GM19324 (cell line): ENCODE measurements at regions not wholly inside any gene's neighbourhood (a gene's known extent, or its start where the extent isn't known, plus 50 kb on each side); places are given as distances from the start of the nearest gene placed in this dataset.

Source experiments
- ATAC-seq: cut with Tn5 transposase; IDR thresholded peaks from one replicate; pipeline ENCODE4 v1.9.1; 2021; ENCODE audit warnings: mild to moderate bottlenecking, moderate library complexity; ENCODE audit not compliant: unreplicated experiment, low FRiP score

DNA sequence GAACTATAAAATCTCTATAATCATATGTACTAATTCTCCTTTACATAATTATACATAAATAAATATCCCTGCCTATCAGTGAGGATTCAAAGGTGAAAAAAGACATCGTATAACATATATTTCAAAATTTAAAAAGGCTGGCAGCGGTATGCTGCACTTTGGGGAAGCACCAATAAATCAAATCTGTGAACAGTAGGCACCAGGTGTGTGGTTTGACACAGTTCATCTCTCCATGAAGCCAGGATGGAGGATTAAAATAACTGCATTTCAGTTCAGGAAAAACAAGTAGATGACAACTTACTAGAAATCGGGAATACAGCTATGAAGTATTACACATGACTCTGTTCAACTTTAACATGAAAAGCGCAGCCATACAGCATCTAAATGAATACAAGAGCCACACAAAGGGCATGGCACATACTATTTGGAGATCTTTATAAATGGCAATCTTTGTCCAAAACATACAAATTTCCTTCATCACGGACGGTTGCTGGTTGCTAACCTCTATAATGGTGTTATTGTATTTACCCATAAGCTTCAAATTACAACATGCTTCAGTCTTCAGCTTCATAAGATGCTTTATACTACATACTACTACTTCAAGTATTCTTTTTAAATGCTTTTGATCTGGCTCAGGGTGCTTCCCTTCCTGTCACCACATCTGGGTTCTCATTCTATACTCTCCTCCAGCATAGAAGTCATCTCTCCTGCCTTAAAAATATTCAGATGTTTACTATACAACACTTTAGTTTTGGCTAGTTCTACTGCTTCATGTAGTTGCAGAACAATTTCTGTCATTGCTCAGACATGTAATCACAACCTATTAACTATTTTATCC lies 128.7 kb downstream of the KLF12 start:
- no peak for ATAC-seq

DNA sequence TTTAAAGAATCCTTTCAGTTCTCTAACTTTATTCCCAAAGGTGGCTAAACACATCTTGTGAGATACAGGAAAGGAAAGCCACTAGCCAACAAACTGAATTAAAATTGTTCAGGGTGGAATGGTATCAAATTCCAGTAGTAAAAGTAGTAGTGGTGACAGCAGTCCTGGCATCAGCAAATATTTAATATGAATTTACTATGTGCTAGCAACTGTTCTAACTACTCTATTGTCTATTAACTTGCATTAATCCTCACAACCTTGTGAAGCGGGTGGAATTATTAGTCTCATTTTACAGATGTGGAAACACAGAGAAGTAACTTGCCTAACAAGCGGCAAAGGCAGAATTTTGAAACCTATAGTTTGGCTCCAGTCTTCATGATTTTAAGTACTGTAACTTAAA lies 130.1 kb downstream of the KLF12 start:
- no peak for ATAC-seq

DNA sequence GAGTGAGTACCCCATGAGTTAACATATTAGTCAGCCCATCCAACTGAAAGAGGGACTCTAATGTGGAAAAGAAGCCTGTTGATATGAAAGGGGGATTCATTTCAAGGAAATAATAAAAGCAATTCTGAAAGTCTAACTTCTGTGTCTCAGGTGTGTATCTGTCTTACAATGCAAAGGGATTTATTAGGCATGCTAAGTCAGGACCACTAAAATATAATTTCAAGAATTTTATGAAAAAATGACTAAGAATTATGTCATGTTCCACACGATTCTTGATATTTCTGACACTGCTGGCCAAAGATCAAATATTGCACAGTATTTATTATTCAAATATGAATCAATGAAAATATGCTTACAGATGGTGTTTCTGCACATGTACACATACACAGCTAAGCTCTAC lies 130.8 kb downstream of the KLF12 start:
- ATAC-seq = no peak

DNA sequence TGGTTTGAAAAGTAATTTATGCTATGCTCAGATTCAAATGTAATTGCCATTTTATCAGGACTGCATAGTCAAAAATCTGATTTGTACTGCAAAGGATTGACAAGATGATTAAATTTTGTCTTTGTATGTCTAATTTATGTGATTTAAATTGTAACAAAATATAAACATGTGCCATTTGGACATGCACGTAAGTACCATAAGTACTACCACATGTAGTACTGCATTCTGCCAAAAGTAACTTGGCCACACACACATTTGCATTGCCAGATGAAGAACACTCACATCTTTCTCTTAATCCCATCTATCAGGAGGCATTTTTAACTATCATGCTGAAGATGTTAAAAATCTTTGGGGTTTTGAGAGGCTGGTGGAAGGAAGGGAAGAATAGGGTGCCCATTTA lies 133.3 kb downstream of the KLF12 start:
- ATAC-seq = no peak

DNA sequence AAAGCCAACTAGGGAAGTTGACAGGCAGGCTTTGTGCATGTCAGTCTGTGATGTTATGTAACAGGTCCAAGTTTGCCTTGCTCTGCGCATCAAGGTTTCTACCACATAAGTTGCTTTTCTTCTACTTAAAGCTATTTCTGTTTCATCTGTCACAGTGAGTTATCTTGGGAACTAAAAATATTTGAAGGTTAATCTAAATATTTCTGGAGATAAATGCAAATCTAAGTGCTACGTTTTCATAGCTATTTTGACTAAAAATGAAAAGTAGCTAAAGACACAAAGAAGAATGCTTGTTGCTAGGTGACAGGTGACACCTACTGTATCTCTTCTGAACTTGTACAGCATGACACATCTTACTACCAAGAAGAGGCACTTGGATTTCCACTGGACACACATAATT lies 135.6 kb downstream of the KLF12 start:
- peak; percentile 62 for ATAC-seq

DNA sequence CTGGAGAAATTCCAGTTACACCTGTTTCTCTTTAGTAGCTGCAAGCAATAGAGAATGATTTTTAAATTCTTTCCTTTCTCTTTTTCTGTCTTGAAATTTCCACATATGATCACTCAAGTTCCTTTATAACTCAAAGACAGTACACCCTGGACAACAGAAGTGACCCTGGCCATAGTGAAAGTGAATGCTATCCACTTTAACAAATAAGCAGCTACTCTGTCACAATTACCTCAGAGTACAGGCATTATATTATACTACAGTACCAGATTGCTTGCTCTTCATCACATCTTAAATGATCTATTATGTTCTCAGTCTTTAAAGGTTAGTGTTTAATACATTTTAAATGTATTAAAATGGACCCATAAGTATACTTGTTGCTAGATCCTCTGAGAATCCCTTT lies 136.2 kb downstream of the KLF12 start:
- no peak for ATAC-seq

DNA sequence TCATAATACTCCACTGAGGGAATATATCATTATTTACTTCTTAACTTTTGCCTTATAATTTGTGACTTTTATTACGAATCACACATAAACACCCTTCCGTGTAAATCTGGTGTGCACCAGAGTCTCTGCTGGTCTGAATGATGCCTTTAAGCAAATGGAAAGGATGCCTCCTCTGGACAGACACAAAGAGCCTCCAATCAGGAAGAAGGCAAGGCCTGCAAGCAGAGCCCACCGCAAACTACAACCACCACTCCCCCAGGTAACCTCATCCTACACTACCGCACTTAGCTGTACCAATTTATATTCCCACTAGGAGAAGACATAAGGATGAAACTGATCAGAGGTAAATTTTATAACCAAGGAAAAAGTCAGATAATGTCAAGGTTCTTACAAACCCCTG lies 137.6 kb downstream of the KLF12 start:
- no peak for ATAC-seq

DNA sequence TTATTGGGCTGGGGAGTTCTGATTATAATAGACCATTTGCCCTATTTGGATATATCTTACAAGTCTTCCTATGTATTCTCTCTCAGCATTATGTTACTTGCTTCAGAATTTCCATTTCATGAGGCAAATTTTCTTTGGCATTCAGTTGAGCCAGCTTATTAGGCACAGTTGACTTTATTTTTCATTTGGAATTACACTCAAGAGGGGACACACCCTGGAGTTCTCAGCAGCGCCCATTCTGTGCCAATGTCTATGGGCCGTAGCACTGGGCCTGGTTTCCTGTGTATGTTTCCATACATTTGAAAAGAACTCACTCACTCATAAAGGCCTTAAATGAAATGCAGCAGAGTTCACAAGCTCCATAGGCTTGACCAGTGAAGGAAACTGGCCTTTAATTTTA lies 138.5 kb downstream of the KLF12 start:
- no peak for ATAC-seq

DNA sequence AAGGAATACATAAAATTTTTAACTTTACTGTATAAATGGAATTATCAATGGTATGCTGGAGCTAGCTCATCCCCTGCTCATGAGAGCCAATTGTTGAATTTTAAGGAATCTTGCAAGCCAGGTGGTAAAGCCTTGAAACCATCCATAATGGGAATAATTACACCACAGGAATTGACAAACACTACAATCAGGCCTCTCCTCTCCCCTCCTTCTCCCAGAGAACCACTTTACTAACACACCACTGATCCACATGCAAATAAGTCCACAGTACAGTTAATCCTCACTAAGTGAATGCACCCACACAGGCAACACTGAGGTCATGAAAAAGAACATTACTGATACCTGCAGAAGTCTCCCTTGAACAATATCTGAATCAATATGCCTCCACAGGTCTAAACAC lies 140.5 kb downstream of the KLF12 start:
- ATAC-seq = no peak

DNA sequence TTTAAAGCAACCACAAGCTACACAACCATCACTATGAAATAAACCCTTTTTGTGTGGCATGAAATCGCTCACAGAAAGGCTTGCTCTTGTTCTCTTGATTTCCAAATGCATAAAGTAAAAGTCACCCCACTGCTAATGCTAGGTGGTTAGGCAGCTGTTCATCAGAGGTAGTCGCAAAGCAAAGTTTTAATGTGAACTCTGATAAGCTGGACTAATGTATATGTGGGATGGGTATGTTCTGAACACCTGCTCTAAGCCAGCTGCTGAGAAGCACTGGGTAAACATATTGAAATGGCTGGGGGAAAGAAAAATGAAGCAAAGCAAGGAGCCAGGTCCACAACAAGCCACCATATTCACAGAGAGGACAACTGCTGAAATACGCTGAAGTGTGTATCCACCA lies 142.3 kb downstream of the KLF12 start:
- ATAC-seq = peak; percentile 39

DNA sequence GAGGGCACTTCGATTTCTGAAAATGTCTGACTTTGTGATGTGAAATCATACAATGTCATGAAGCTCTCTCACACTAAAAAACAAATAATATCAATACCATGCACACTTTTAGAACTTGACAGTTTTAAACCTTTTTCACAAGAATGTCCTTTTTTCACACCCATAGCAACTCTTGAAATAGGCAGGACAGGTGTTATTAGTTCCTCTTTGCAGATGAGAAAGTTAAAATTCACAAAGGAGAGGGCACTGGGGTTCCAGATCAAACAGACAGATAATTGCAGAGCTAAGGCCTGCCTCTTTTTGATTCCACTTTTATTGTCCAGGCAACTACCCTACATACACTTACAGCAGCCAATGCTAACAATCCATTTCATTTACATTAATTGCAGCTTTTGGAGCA lies 142.8 kb downstream of the KLF12 start:
- peak; percentile 52 for ATAC-seq

DNA sequence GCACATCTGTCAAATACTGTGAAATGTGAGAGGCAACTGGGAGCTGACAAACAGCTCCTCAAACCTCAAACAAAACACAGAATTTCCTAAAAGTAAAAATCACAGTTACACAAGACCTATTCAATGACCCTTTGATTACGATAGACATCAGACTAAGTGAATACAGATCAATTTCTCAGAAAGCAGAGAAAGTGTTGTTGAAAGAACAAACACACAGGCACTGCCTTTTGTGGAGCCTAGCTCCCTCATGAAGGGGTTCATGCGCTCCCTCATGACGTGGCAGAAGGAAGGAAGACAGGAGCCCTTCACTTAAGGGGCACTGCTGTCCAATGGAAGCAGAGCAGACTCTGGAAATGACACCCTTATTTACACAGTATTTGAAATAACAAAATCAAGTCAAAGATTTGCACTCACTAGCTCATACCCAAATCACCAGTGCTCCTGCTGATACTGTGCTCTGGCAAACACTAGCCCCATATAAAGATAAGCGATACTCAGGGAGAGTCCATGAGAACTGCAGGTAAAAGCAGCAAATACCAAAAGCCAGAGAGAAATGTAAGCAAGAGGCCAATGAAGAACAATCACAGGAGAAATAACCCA lies 144.9 kb downstream of the KLF12 start:
- no peak for ATAC-seq

DNA sequence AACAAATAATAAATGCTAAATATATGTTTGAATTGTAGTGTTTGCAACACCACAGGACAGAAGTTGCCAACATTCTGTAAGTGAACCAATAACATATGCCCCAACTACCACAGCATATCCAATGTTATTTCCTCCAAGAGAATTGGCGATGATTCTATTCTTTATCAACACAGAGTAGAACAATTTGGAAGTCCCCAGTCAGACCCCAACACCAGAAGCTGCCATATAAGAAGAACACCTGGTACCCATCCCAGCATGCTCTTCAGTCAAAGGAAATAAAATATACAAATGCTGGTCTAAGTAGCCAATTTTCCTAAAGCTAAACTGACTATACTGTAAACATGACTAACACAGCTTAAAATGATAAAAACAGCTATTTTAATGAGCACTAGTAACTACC lies 145.7 kb downstream of the KLF12 start:
- ATAC-seq = no peak

DNA sequence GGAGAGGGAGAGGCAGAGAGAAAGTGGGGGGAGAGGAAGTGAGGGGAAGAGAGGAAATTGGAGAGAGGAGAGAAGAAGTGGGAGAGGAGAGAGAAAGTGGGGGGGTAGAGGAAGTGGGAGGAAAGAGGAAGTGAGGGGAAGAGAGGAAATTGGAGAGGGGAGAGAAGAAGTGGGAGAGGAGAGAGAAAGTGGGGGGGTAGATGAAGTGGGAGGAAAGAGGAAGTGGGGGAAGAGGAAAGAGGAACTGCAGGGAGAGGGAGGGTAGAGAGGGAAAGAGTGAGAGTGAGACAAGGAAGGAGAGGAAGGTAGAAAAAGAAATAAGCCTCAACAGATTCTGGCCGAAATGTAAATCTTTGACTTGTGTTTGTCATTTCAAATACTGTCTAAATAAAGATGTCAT lies 146.6 kb downstream of the KLF12 start:
- no peak for ATAC-seq

DNA sequence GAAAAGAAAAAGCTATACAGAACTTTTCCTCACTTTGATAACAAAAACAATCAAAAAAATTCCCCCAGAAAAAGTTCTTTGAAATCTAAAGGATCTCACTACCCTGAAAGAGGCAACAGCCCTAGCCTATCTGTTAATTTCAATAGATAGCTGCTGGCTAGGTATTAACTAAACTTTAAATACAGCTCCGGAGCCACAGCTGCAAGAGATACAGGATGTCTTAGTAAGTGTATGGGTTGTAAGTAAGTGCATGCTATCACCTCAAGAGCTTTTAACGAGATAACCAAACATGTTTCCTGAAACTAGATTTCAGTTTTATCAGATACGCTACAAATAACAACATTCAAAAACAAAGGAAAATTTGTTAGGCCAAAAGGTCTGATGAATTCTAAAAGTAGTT lies 148.4 kb downstream of the KLF12 start:
- no peak for ATAC-seq

DNA sequence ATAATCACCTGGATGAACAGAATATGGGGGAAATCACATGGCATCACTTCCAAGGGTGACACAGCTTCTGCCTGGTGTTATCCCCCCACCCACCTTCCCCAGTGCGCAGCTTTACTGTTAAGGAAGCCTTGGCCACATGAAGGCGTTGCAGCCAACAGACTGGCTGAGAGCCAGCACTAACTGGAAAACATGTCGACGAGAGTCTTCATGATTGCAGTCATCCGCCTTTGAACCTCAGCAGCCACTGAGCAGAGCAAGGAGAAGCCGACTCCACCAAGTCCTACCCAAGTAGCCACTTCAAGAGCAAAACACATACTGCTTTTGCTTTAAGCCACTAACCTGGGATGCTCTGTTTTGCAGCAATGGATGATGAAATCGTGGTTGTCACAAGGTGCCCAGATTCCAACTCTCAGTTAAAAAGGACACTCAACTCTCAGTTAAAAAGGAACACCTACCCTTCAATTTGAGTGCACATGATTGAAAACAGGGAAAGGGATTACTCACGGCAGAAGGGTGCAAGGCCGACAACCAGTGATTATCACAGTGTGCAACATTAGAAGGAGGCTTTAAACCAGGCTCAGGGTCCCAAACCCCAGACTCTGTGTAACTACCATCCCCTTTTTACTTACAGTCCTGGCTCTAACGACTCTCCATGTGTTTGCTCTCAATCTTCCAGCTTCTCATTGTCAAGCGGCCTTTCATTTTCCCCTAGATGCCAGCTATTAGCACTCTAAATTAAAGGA lies 149.1 kb downstream of the KLF12 start:
- ATAC-seq = no peak

DNA sequence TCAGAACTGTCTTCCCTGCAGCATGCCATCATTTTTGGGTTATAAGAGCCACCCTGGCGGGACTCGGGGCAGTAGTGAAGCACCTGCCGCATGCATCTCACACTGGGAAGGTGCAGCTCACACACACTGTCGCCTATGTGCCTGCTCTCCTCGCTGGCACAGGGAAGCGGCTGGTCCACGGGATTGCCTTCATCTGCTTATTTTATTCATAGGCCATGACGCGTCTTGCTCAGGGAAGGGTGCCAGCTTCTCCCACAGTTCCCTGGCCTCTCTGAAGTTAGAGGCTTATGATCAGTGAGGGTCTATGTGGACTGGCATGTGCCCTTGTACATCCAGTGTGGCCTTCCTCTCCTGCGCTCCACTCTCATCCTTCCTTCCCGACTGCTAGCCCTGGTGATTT lies 150.0 kb downstream of the KLF12 start:
- ATAC-seq = no peak

DNA sequence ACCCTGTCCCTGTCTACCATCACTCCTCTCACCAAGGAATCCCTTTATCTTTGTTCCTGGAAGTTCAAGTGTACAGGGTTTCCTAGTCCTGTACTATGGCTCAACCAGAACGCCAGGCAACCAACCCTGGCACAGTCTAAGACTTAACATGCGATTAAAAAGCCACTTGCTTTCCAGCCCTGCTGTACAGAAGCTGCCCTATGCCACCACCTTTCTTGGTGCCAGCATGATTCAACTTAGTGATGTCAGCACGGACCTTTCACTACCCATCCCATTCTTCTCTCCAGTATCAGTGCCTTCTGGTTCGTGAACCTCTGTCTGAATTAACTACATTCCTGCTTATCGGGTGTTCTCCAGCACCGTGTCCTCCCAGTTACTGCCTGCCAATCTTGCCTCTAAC lies 151.1 kb downstream of the KLF12 start:
- no peak for ATAC-seq

DNA sequence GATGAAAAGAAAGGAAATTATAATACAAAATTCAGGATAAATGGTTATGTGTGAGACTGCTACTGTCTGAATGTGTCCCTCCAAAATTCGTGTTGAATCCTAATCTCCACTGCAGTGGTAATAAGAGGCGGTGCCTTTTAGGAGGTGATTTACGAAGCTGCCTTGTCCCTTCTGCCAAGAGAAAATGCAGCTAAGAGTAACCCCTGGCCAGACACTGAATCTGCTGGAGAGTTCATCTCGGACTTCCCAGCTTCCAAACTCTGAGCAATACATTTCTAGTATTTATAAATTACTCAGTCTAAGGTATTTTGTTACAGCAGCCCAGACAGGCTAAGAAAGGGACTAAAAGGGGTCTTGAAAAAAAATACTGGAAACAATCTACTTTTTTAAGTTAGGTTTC lies 152.6 kb downstream of the KLF12 start:
- no peak for ATAC-seq

DNA sequence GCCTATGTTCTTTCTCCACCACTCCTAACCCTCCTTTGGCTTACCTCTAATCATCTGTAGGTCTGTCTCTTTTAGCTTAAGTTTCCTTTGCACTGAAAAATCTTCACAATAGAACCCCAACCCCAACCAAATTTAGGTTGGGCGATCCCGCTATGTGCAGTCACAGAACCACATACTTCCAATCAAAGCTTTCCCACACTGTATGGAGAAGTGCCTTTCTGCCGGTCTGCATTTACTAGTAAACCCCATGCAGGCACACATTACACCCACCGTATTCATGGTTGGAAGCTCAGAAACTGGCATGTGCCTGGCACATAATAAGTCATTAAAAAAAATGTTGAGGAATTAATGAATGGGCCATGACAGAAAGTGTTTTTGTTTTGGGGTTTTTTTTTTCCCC lies 158.4 kb downstream of the KLF12 start:
- ATAC-seq = no peak

DNA sequence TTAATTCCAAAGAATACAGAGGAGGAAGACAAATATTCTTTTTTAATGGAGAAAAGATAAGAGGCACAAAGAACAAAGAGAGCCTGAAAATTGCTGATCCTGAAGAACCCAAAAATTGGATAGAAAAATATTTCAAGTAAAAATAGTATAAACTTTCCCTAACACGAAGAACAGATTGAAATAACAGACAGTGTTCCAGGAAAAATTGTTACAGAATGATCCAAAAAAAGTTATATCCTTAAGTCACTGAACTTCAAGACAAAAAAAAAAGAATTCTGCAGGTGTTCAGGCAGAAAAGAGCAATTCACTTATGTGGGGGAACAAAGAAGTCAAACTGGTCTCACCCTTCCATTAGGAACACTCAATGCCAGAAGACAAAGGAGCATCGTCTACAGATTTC lies 160.2 kb downstream of the KLF12 start:
- ATAC-seq = no peak

DNA sequence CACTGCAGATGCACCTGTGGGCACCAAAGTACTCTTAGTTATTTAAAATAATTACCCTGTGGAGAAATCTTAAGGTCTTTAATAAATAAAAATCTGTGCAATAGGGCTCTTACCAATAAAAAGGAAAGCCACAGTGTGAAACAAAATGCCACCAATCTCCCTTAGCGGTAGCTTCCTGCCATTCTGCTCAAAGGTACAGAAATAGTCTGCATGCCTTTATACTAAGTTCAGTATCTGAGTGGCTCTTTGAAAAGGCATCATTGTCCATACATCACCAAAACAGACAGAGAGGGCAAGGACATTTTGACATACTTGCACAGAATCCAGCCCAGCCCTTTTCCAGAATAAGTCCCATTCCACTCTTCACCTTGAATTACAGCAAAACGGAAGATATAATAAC lies 161.0 kb downstream of the KLF12 start:
- ATAC-seq = no peak
